Chondrocyte (in vitro differentiated cells): ENCODE measurements at regions not wholly inside any gene's neighbourhood (a gene's known extent, or its start where the extent isn't known, plus 50 kb on each side); places are given as distances from the start of the nearest gene placed in this dataset.
"Not testable (repeated sequence)": the region's sequence is repeated elsewhere in the genome, so short reads cannot be mapped to it uniquely, and the experiment has no call there.

Experiments used
- DNase-seq: peaks from one replicate; pipeline ENCODE4 v3.0.0; 2021; ENCODE audit warnings: mixed read lengths, low spot score
- H3K27ac Mint-ChIP-seq: one replicate; pipeline ENCODE4 v1.8.0; 2021; ENCODE audit warnings: mild to moderate bottlenecking, moderate library complexity, mixed read lengths; ENCODE audit not compliant: unreplicated experiment
- H3K27me3 Mint-ChIP-seq: 2 replicates; pipeline ENCODE4 v1.8.0; 2021; ENCODE audit warnings: low read depth, mixed read lengths
- H3K36me3 Mint-ChIP-seq: 2 replicates; pipeline ENCODE4 v1.8.0; 2021; ENCODE audit warnings: low read depth, mixed read lengths
- H3K4me1 Mint-ChIP-seq: 2 replicates; pipeline ENCODE4 v1.8.0; 2021; ENCODE audit warnings: low read depth, mild to moderate bottlenecking, mixed read lengths
- H3K4me3 Mint-ChIP-seq: one replicate; pipeline ENCODE4 v1.8.0; 2021; ENCODE audit warnings: mild to moderate bottlenecking, moderate library complexity, mixed read lengths; ENCODE audit not compliant: unreplicated experiment
- H3K9me3 Mint-ChIP-seq: 2 replicates; pipeline ENCODE4 v1.8.0; 2021; ENCODE audit warnings: low read depth, mixed read lengths
- TF ChIP-seq, protein P1 (sequence below): fragments of 200-600 bp; sonication (generic); IDR thresholded peaks from 2 replicates; pipeline ENCODE4 v1.5.0; 2021; ENCODE audit warnings: antibody characterized with exemption, mild to moderate bottlenecking, moderate library complexity

DNA sequence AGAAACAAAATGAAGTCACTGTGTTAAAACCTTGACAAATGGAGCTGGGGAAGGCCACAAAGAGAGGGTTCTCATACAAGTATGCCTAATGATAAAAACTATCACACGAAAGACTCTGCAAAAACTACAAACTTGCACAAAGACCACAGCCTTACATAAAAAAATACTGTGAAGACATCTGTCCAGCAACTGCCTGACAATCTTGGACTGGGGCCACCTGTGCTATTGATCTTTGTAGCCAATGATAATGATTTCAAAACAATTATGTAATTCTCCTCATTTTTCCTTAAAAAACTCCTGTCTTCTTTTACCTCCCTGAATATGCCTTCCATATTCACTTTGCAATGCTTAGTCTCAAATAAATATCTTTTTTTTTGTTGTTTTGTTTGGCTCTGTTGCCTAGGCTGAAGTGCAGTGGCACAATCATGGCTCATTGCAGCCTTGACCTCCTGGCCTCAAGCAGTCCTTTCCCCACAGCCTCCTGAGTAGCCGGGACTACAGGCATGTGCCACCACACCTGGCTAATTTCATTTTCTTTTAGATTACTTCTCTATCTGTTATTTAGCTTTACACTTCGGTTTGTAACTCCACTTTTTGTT lies 79.4 kb upstream of the RHOU start:
- no peaks in the 10 kb centered on the region for H3K9me3 Mint-ChIP-seq
- H3K4me1 Mint-ChIP-seq: peaks cover 3% of the 10 kb centered on the region
- H3K27me3 Mint-ChIP-seq: no peaks in the 10 kb centered on the region

DNA sequence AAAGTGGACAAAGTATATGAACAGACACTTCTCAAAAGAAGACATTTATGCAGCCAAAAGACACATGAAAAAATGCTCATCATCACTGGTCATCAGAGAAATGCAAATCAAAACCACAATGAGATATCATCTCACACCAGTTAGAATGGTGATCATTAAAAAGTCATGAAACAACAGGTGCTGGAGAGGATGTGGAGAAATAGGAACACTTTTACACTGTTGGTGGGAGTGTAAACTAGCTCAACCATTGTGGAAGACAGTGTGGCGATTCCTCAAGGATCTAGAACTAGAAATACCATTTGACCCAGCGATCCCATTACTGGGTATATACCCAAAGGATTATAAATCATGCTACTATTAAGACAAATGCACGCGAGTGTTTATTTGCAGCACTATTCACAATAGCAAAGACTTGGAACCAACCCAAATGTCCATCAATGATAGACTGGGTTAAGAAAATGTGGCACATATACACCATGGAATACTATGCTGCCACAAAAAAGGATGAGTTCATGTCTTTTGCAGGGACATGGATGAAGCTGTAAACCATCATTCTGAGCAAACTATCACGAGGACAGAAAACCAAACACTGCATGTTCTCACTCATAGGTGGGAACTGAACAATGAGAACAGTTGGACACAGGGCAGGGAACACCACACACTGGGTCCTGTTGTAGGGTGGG lies 73.1 kb upstream of the RHOU start:
- H3K4me1 Mint-ChIP-seq, H3K27me3 Mint-ChIP-seq, H3K9me3 Mint-ChIP-seq, H3K4me3 Mint-ChIP-seq, H3K27ac Mint-ChIP-seq, DNase-seq, H3K36me3 Mint-ChIP-seq: not testable (repeated sequence)

More for the DNA sequence above, 79.4 kb upstream of the RHOU start:
- Mint-ChIP-seq H3K36me3 (no peaks in the 10 kb centered on the region), H3K27ac (no peak overlapping the region), H3K4me3 (no peak overlapping the region)
- TF ChIP-seq, protein P1, sequence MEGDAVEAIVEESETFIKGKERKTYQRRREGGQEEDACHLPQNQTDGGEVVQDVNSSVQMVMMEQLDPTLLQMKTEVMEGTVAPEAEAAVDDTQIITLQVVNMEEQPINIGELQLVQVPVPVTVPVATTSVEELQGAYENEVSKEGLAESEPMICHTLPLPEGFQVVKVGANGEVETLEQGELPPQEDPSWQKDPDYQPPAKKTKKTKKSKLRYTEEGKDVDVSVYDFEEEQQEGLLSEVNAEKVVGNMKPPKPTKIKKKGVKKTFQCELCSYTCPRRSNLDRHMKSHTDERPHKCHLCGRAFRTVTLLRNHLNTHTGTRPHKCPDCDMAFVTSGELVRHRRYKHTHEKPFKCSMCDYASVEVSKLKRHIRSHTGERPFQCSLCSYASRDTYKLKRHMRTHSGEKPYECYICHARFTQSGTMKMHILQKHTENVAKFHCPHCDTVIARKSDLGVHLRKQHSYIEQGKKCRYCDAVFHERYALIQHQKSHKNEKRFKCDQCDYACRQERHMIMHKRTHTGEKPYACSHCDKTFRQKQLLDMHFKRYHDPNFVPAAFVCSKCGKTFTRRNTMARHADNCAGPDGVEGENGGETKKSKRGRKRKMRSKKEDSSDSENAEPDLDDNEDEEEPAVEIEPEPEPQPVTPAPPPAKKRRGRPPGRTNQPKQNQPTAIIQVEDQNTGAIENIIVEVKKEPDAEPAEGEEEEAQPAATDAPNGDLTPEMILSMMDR: no peak
- no peak for DNase-seq

DNA sequence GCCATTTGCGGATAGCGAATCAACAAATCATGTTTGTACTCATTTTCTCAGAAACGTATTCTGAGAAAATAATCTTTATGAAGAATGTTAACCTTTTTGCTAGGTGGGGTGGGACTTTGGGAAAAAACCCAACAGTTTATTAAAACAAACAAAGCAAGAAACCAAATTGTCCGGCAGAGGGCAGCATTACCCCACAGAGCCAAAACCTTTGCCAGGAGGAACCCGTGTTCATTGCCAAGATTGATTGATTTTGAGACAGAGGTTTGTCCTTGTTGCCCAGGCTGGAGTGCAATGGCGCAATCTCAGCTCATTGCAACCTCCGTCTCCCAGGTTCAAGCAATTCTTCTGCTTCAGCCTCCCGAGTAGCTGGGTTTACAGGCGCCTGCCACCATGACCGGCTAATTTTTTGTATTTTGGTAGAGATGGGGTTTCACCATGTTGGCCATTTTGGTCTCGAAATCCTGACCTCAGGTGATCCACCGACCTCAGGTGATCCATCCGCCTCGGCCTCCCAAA lies 70.8 kb upstream of the RHOU start:
- no peak for DNase-seq
- Mint-ChIP-seq H3K4me1 (peaks cover 9% of the 10 kb centered on the region), H3K4me3 (no peak overlapping the region), H3K9me3 (no peaks in the 10 kb centered on the region), H3K27ac (no peak overlapping the region), H3K36me3 (peaks cover 3% of the 10 kb centered on the region), H3K27me3 (no peaks in the 10 kb centered on the region)
- TF ChIP-seq, protein P1: peak; percentile 97

DNA sequence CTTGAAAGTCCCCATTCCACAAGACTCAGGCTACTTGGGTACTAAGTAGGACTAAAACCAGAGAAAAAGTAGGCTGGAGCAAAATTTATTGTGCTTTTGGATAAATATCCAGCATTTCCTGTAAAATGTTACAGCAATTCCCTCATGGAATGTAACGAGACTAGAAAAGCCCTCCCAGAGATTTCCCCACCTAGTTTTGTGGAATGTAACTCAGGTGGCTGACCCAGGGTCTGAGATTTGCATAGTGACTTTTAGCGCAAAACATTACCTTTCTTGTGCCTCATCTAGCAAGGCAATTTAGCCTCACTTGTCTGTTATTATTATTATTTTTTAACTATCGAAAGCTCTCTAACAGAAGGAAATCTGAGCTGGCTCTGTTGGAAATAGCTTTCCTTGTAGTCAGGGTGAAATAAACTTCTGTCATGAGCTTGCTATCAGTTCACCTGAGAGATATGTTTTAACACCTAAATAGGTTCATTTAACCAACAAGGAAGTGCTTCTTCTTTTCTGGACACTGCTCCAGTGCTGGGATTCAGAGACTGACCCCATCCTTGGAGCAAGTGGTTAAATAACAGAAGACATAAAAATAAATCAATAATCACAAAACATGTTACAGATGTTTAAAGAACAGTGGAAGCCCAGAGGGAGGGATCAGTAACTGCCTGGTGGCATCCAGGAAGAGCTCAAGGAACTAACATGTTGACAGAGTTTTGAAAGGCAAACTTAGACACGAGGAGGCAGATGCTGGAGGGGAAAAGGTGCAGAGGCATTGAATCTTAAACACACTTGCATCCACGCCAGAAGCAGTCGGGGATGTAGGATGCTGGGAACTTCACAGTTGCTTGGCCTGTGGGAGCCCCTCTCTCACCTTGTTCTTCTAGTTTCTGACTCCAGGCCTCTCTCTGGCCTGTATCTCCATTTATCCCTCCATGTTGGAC lies 68.3 kb upstream of the RHOU start:
- Mint-ChIP-seq H3K27ac (no peak overlapping the region), H3K4me1 (peaks cover 21% of the 10 kb centered on the region)
- TF ChIP-seq, protein P1: no peak

DNA sequence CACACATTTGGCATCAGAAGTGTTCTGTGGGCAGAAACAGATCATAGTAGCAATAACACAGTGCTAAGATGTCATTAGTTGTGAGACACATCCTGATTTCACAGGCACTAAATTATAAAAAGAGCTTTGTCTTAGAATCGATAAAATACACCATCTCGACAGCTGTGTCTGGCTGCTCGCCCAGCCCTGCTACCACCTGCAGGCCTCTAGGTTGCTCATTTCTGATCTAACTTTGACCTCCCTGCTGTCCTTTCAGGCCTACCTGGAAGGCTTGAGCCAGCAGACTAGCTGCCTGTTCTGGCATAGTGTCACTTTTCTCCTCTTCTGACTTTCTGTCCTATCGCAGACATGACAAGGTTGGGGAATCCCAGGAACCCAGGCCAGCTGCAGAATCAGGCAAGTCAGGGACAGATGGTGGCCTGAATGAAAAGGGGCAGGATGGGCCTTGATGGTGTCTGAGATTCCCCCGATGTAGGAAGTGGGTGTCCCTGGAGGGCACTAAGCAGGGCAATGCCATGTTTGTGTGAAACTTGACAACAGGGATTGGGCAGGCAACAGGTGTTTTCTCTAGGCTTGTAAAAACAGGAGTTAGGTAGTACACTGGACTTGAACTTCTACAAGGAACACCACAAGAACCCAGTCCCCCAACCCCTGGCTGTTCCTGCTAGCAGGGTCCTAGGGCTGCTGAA lies 66.6 kb upstream of the RHOU start:
- Mint-ChIP-seq H3K9me3 (no peaks in the 10 kb centered on the region), H3K36me3 (no peaks in the 10 kb centered on the region), H3K4me3 (no peak overlapping the region), H3K27me3 (no peaks in the 10 kb centered on the region), H3K27ac (peak overlapping the region; percentile 89), H3K4me1 (peaks cover 21% of the 10 kb centered on the region)
- DNase-seq: no peak
- TF ChIP-seq, protein P1: no peak

More for the DNA sequence above, 68.3 kb upstream of the RHOU start:
- no peak overlapping the region for H3K4me3 Mint-ChIP-seq
- no peaks in the 10 kb centered on the region for H3K27me3 Mint-ChIP-seq
- H3K9me3 Mint-ChIP-seq: no peaks in the 10 kb centered on the region
- no peaks in the 10 kb centered on the region for H3K36me3 Mint-ChIP-seq
- DNase-seq: no peak
